ENCODE measurements at regions not wholly inside any gene's neighbourhood (a gene's known extent, or its start where the extent isn't known, plus 50 kb on each side); places are given as distances from the start of the nearest gene placed in this dataset.
"Not testable (repeated sequence)": the region's sequence is repeated elsewhere in the genome, so short reads cannot be mapped to it uniquely, and the experiment has no call there.

GRCh38 chr5:116883875-116884274, 309.3 kb upstream of the SEMA6A start:
- H3K4me2 ChIP-seq (ENCODE audit: low read length) = no peak overlapping the region
- no peaks in the 10 kb centered on the region for H3K9me3 ChIP-seq (replicated peaks; ENCODE audit: low read length)
- no peak overlapping the region for H3K9ac ChIP-seq (ENCODE audit: low read depth, low read length)
- no peaks in the 10 kb centered on the region for H3K4me1 ChIP-seq (ENCODE audit: control insufficient read depth, insufficient read depth, low read length)
- H3K27me3 ChIP-seq (ENCODE audit: control insufficient read depth, insufficient read depth, low read length) = no peaks in the 10 kb centered on the region
- no peaks in the 10 kb centered on the region for H3K36me3 ChIP-seq (ENCODE audit: insufficient read depth, low read length)
- no peak overlapping the region for H3K4me3 ChIP-seq (ENCODE audit: low read length)

GRCh38 chr5:116881921-116882531, 307.4 kb upstream of the SEMA6A start:
- Histone ChIP-seq H3K36me3 (ENCODE audit: insufficient read depth, low read length) (no peaks in the 10 kb centered on the region), H3K4me2 (ENCODE audit: low read length) (no peak overlapping the region), H3K4me1 (ENCODE audit: control insufficient read depth, insufficient read depth, low read length) (no peaks in the 10 kb centered on the region), H3K9me3 (replicated peaks; ENCODE audit: low read length) (no peaks in the 10 kb centered on the region), H3K27me3 (ENCODE audit: control insufficient read depth, insufficient read depth, low read length) (no peaks in the 10 kb centered on the region), H3K9ac (ENCODE audit: low read depth, low read length) (no peak overlapping the region), H3K4me3 (ENCODE audit: low read length) (no peak overlapping the region)

- H3K36me3 ChIP-seq (ENCODE audit: insufficient read depth, low read length) = no peaks in the 10 kb centered on the region
- no peaks in the 10 kb centered on the region for H3K4me1 ChIP-seq (ENCODE audit: control insufficient read depth, insufficient read depth, low read length)
- no peaks in the 10 kb centered on the region for H3K9me3 ChIP-seq (replicated peaks; ENCODE audit: low read length)
- H3K27me3 ChIP-seq (ENCODE audit: control insufficient read depth, insufficient read depth, low read length) = no peaks in the 10 kb centered on the region
- no peak overlapping the region for H3K9ac ChIP-seq (ENCODE audit: low read depth, low read length)
- no peak overlapping the region for H3K4me2 ChIP-seq (ENCODE audit: low read length)
- H3K4me3 ChIP-seq (ENCODE audit: low read length) = no peak overlapping the region
Measured at GRCh38 chr5:116880601-116881000, 306.0 kb upstream of the SEMA6A start.

GRCh38 chr5:116880150-116880549, 305.5 kb upstream of the SEMA6A start:
- Histone ChIP-seq H3K36me3 (ENCODE audit: insufficient read depth, low read length) (no peaks in the 10 kb centered on the region), H3K4me1 (ENCODE audit: control insufficient read depth, insufficient read depth, low read length) (no peaks in the 10 kb centered on the region), H3K9me3 (replicated peaks; ENCODE audit: low read length) (no peaks in the 10 kb centered on the region), H3K4me2 (ENCODE audit: low read length) (no peak overlapping the region), H3K4me3 (ENCODE audit: low read length) (no peak overlapping the region), H3K9ac (ENCODE audit: low read depth, low read length) (no peak overlapping the region), H3K27me3 (ENCODE audit: control insufficient read depth, insufficient read depth, low read length) (no peaks in the 10 kb centered on the region)

- Histone ChIP-seq H3K4me1 (ENCODE audit: control insufficient read depth, insufficient read depth, low read length) (no peaks in the 10 kb centered on the region), H3K4me2 (ENCODE audit: low read length) (no peak overlapping the region), H3K4me3 (ENCODE audit: low read length) (no peak overlapping the region), H3K27me3 (ENCODE audit: control insufficient read depth, insufficient read depth, low read length) (no peaks in the 10 kb centered on the region), H3K36me3 (ENCODE audit: insufficient read depth, low read length) (no peaks in the 10 kb centered on the region), H3K9ac (ENCODE audit: low read depth, low read length) (no peak overlapping the region), H3K9me3 (replicated peaks; ENCODE audit: low read length) (no peaks in the 10 kb centered on the region)
Measured at GRCh38 chr5:116876240-116876840, 301.7 kb upstream of the SEMA6A start.

GRCh38 chr5:116872986-116873385, 298.4 kb upstream of the SEMA6A start:
- H3K4me2 ChIP-seq (ENCODE audit: low read length) = no peak overlapping the region
- H3K9ac ChIP-seq (ENCODE audit: low read depth, low read length) = no peak overlapping the region
- no peaks in the 10 kb centered on the region for H3K9me3 ChIP-seq (replicated peaks; ENCODE audit: low read length)
- H3K4me3 ChIP-seq (ENCODE audit: low read length) = no peak overlapping the region
- H3K36me3 ChIP-seq (ENCODE audit: insufficient read depth, low read length) = no peaks in the 10 kb centered on the region
- H3K27me3 ChIP-seq (ENCODE audit: control insufficient read depth, insufficient read depth, low read length) = no peaks in the 10 kb centered on the region
- H3K4me1 ChIP-seq (ENCODE audit: control insufficient read depth, insufficient read depth, low read length) = no peaks in the 10 kb centered on the region

- Histone ChIP-seq H3K9ac (ENCODE audit: low read depth, low read length) (no peak overlapping the region), H3K4me1 (ENCODE audit: control insufficient read depth, insufficient read depth, low read length) (no peaks in the 10 kb centered on the region), H3K36me3 (ENCODE audit: insufficient read depth, low read length) (no peaks in the 10 kb centered on the region), H3K27me3 (ENCODE audit: control insufficient read depth, insufficient read depth, low read length) (no peaks in the 10 kb centered on the region), H3K4me3 (ENCODE audit: low read length) (no peak overlapping the region), H3K4me2 (ENCODE audit: low read length) (no peak overlapping the region), H3K9me3 (replicated peaks; ENCODE audit: low read length) (no peaks in the 10 kb centered on the region)
Measured at GRCh38 chr5:116872486-116872885, 297.9 kb upstream of the SEMA6A start.

GRCh38 chr5:116867825-116868224, 293.2 kb upstream of the SEMA6A start:
- H3K4me1 ChIP-seq (ENCODE audit: control insufficient read depth, insufficient read depth, low read length); H3K4me2 ChIP-seq (ENCODE audit: low read length); H3K9me3 ChIP-seq (replicated peaks; ENCODE audit: low read length); H3K36me3 ChIP-seq (ENCODE audit: insufficient read depth, low read length); H3K9ac ChIP-seq (ENCODE audit: low read depth, low read length); H3K4me3 ChIP-seq (ENCODE audit: low read length); H3K27me3 ChIP-seq (ENCODE audit: control insufficient read depth, insufficient read depth, low read length): not testable (repeated sequence)

GRCh38 chr5:116865651-116866050, 291.0 kb upstream of the SEMA6A start:
- Histone ChIP-seq H3K27me3 (ENCODE audit: control insufficient read depth, insufficient read depth, low read length) (no peaks in the 10 kb centered on the region), H3K9me3 (replicated peaks; ENCODE audit: low read length) (no peaks in the 10 kb centered on the region), H3K4me1 (ENCODE audit: control insufficient read depth, insufficient read depth, low read length) (no peaks in the 10 kb centered on the region), H3K9ac (ENCODE audit: low read depth, low read length) (no peak overlapping the region), H3K36me3 (ENCODE audit: insufficient read depth, low read length) (no peaks in the 10 kb centered on the region), H3K4me3 (ENCODE audit: low read length) (no peak overlapping the region), H3K4me2 (ENCODE audit: low read length) (no peak overlapping the region)

GRCh38 chr5:116864838-116865190, 290.2 kb upstream of the SEMA6A start:
- Histone ChIP-seq H3K9me3 (replicated peaks; ENCODE audit: low read length) (no peaks in the 10 kb centered on the region), H3K4me2 (ENCODE audit: low read length) (no peak overlapping the region), H3K4me3 (ENCODE audit: low read length) (no peak overlapping the region), H3K36me3 (ENCODE audit: insufficient read depth, low read length) (no peaks in the 10 kb centered on the region), H3K9ac (ENCODE audit: low read depth, low read length) (no peak overlapping the region), H3K4me1 (ENCODE audit: control insufficient read depth, insufficient read depth, low read length) (no peaks in the 10 kb centered on the region), H3K27me3 (ENCODE audit: control insufficient read depth, insufficient read depth, low read length) (no peaks in the 10 kb centered on the region)

- no peak overlapping the region for H3K9ac ChIP-seq (ENCODE audit: low read depth, low read length)
- H3K27me3 ChIP-seq (ENCODE audit: control insufficient read depth, insufficient read depth, low read length) = no peaks in the 10 kb centered on the region
- no peaks in the 10 kb centered on the region for H3K36me3 ChIP-seq (ENCODE audit: insufficient read depth, low read length)
- no peaks in the 10 kb centered on the region for H3K9me3 ChIP-seq (replicated peaks; ENCODE audit: low read length)
- no peak overlapping the region for H3K4me3 ChIP-seq (ENCODE audit: low read length)
- H3K4me1 ChIP-seq (ENCODE audit: control insufficient read depth, insufficient read depth, low read length) = no peaks in the 10 kb centered on the region
- no peak overlapping the region for H3K4me2 ChIP-seq (ENCODE audit: low read length)
Measured at GRCh38 chr5:116864157-116864837, 289.7 kb upstream of the SEMA6A start.

All from skeletal muscle satellite cell (primary cell).